ENCODE measurements at regions not wholly inside any gene's neighbourhood (a gene's known extent, or its start where the extent isn't known, plus 50 kb on each side); places are given as distances from the start of the nearest gene placed in this dataset.
A peak's percentile ranks its signal among the peaks of the same experiment; 100 is the strongest.

GRCh38 chr12:75974323-75975187 is 57.0 kb downstream of the PHLDA1 start:
- DNase-seq: no peak

GRCh38 chr12:75971253-75971652 is 60.3 kb downstream of the PHLDA1 start:
- DNase-seq: no peak

DNA sequence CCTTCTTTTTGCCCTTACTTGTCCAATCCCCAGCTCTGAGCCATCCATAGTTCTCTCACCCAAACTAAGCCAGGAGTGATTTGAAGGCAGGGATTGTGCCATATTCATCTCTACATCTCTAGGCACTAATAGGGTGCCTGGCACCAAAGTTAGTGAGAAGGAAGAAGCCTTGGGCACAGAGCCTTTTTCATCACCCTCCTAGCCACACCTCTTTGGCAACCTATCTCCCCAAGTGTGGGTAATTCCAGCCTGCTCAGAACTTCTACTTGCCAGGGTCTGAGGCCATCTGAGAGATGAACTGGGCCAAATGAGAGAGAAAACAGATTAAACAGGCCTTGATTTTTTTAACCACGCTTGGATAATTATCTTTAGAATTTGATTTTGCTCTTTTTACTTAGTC is 61.3 kb downstream of the PHLDA1 start:
- DNase-seq: no peak

GRCh38 chr12:75969768-75970167 is 61.8 kb downstream of the PHLDA1 start:
- peak; percentile 52 for DNase-seq

DNA sequence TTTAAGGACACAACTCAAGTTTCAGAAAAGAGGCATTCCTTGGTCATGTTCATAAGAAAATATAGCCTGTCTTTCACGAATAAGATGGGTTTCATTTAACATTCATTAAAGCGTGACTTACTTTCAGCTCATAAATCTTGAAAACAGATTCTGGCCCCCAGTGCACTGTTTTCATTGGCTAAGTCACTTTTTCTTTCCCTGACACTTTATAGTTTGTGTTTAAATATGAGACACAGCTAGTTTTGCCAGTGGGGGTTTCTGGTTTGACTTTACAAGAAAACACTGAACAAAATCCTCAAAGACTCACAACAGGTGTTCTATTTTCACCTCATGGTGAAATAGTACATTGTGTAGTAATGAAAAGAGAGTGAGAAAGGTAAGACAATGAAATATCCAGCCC is 65.9 kb downstream of the PHLDA1 start:
- no peak for DNase-seq

DNA sequence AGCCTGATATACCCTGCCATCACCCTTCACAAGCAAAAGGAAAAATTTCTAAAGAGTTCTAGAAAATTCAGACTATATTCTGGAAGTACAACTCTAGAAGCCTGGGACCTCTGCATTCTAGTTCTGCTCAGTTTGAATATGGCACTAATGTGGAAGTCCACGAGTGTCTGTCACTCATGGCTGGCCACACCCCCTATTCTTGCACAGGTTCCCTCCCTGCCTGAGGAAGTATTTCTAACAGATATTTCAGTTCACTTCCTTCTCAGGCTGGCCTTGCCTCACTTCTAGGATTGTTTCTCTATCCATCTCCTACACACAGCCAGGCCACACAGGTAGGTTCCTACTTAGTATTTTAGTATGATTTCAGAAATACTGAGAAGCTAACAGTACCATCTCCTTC is 67.4 kb downstream of the PHLDA1 start:
- no peak for DNase-seq

DNA sequence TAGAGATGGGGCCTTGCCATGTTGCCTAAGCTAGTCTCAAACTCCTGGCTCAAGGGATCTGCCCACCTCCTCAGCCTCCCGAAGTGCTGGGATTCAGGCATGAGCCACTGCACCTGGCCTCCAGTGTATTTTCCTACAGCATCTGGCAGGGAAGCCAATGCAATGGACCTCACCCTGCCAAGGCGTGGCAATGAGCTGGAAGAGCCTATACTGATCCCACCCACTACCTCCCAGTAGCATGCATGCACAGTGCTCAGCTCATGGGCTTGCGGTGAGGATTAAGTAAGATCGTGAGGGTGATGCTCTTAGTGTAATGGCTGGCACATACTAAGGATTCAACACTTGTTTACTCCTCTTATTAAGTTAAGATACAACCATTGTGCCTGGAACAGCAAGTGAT is 69.7 kb downstream of the PHLDA1 start:
- no peak for DNase-seq

DNA sequence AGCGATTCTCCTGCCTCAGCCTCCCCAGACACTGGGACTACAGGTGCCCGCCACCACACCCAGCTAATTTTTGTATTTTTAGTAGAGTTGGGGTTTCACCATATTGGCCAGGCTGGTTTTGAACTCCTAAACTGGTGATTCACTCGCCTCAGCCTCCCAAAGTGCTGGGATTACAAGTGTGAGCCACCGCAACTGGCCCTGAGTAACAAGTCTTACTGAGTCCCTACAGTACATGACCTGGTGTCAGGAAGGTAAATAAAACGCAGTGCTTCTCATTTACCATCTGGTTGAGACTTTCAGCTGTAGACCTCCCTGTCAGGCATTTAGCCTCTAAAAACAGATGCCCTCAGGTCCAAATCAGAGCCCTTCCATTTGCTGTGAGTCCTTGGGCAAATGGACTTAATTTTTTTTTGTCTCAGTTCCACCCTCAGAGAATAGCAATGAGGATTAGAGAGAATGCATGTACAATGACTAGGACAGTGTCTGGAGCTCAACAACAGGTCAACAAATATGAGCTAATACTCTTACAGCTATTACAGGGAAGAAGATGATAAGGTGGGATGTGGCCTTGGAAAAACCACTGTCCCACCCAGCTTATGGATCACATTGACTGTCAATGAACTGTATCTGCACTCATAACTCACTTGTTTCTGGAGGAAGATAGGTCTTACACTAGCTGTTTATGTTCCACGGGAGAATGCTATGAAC is 70.5 kb downstream of the PHLDA1 start:
- no peak for DNase-seq

DNA sequence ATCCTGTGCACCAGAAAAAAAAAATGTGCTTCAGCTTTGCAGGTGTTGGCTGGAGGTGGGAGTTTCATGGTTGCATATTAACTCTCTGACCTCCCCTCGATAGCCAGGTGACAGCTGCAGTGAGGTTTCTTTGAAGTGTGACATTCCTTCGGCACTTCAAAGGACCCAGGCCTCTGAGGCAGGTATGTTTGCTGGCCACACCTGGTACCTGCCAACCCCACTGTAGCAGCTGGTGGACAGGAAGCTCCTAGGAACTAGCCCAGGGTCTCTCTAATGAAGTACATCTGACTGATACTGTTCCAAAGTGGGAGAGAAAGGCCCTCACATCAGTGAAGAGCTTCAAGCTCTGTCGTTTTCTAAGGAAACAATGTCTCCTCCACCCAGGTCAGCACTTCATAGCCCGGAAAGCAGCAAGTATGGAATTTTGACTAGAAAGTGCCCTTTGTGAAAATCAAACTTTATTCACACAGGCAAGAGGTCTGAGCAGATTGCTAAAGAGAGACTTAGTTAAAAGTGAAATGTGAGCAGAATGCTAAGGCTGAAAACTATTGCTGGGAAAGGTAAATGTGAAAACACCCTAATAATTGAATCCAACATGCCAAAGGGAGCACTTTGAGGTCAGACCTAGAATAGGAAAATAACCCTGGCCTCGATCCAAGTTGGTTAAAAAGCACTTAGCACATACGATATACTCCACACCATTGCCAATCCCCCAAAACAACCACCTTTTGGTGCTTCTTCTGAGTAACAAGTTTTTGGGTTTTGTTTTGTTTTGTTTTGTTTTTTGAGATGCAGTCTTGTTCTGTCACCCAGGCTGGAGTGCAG is 71.3 kb downstream of the PHLDA1 start:
- no peak for DNase-seq

GRCh38 chr12:75959506-75959905 is 72.1 kb downstream of the PHLDA1 start:
- DNase-seq: no peak

- DNase-seq: no peak
Measured at GRCh38 chr12:75959060-75959459, 72.5 kb downstream of the PHLDA1 start.

- DNase-seq: no peak
Measured at GRCh38 chr12:75955251-75955650, 76.3 kb downstream of the PHLDA1 start.

DNA sequence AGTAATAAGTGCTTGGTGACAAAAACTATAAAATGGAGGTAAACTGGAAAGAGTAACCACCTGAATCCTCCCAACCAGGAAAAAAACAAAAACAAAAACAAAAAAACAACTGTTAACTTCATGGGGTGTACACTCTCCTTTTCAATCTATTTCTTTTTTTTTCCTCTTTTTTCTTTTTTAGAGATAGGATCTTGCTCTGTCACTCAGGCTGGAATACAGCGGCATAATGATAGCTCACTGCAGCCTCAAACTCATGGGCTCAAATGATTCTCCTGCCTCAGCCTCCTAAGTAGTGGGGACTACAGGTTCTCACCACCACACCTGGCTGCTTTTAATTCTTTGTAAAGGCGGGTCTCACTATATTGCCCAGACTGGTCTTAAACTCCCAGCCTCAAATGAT is 76.8 kb downstream of the PHLDA1 start:
- DNase-seq: no peak

- peak; percentile 98 for DNase-seq
Measured at GRCh38 chr12:75954041-75954440, 77.5 kb downstream of the PHLDA1 start.

DNA sequence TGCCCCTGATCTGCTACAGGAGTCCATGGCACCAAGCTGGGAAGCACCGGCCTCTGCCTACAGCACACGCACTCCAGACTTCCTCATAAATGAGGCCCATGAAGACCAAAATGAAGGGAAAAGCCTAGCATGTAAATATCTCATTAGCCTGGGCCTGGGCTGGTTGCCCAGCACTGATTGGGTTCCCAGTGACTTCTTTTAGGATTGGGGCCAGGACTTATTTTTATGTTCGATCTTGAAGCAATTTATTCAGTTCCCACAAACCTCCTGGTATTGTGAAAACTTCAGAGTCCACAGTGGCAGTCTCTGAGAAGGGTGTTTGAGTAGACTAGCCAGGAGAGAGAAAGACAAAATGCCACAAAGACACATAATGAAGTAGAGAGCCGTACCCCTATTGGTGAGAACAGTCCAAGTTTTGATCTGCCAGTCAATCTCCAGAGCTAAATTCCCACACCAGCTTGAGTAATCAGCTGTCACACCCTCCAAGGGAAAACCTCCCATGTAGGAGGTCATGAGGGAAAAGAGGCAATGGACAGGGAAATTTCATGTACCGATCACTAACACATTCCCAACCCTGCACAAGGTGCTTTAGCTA is 78.2 kb downstream of the PHLDA1 start:
- DNase-seq: peak; percentile 70

- no peak for DNase-seq
Measured at GRCh38 chr12:75951399-75952278, 79.9 kb downstream of the PHLDA1 start.

DNA sequence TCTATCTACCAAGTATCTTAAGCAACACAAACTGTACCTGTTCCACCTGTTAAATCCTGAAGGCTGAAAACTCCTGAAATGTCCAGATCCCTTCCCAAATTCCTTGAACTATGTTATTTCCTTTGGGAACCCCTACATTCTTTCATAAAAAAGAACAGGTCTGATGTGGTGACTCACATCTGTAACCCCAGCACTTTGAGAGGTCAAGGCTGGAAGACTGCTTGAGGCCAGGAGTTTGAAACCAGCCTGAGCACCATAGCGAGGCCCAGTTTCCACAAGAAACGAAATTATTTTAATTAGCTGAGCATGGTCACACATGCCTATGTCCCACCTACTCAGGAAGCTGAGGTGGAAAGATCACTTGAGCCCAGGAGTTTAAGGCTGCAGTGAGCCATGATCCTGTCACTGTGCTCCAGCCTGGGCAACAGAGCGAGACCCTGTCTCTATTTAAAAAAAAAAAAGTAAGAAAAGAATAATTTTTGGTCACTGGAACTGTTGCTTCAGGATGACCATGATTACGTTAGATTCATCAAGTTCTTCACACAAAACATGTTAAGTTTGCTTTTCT is 84.3 kb downstream of the PHLDA1 start:
- DNase-seq: no peak

- no peak for DNase-seq
Measured at GRCh38 chr12:75945581-75945980, 86.0 kb downstream of the PHLDA1 start.

DNA sequence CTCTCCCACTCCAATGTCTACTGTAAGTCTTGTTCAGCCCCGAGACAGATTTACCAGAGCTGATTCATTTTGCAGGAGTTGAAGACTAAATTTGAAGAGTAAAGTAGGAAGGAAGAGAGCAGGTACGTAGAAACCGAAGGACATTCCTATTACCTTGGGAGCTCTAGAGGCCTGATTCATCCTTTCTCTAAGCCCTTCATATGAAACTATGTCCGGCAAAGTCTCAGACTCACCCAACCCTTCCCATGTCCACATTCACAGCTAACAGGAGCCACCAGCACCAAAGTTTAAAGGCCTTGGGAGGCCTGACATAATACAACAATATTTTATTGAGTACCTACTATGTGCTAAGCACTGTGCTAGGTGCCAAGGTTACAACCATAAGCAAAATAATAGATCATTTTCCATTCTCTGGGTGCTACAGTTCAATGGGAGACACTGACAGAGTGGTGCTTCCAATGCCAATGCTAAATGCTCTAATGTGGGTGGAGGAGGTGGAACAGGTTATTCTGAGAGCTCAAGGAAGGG is 86.6 kb downstream of the PHLDA1 start:
- no peak for DNase-seq

- DNase-seq: peak; percentile 95
Measured at GRCh38 chr12:75944097-75944904, 87.3 kb downstream of the PHLDA1 start.

GRCh38 chr12:75943730-75944096 is 87.9 kb downstream of the PHLDA1 start:
- DNase-seq: peak; percentile 37
